ENCODE measurements at regions not wholly inside any gene's neighbourhood (a gene's known extent, or its start where the extent isn't known, plus 50 kb on each side); places are given as distances from the start of the nearest gene placed in this dataset.

GRCh38 chr9:95757439-95757838, 118.1 kb upstream of the ERCC6L2 start:
- no peak for TF ChIP-seq CTCF (IDR thresholded peaks at IDR 0.05; ENCODE audit: low read depth, low read length, missing control alignments)
- no peak overlapping the region for H3K4me3 ChIP-seq (ENCODE audit: low read depth, low read length)
- in situ Hi-C loops (cut with HindIII; ENCODE audit: low sequenced_read_pairs): no loop called here
- DNase-seq (ENCODE audit: low read depth): no peak

GRCh38 chr9:95756986-95757385, 118.5 kb upstream of the ERCC6L2 start:
- DNase-seq (ENCODE audit: low read depth): peak; percentile 78
- in situ Hi-C loops (cut with HindIII; ENCODE audit: low sequenced_read_pairs): no loop called here
- TF ChIP-seq CTCF (IDR thresholded peaks at IDR 0.05; ENCODE audit: low read depth, low read length, missing control alignments): no peak
- no peak overlapping the region for H3K4me3 ChIP-seq (ENCODE audit: low read depth, low read length)

GRCh38 chr9:95756101-95756500, 119.4 kb upstream of the ERCC6L2 start:
- DNase-seq (ENCODE audit: low read depth): no peak
- no peak overlapping the region for H3K4me3 ChIP-seq (ENCODE audit: low read depth, low read length)
- TF ChIP-seq CTCF (IDR thresholded peaks at IDR 0.05; ENCODE audit: low read depth, low read length, missing control alignments): no peak
- in situ Hi-C loops (cut with HindIII; ENCODE audit: low sequenced_read_pairs): no loop called here

- in situ Hi-C loops (cut with HindIII; ENCODE audit: low sequenced_read_pairs): no loop called here
- no peak for TF ChIP-seq CTCF (IDR thresholded peaks at IDR 0.05; ENCODE audit: low read depth, low read length, missing control alignments)
- no peak overlapping the region for H3K4me3 ChIP-seq (ENCODE audit: low read depth, low read length)
- no peak for DNase-seq (ENCODE audit: low read depth)
Observed at GRCh38 chr9:95755421-95755730, 120.1 kb upstream of the ERCC6L2 start.

GRCh38 chr9:95754533-95755420, 120.7 kb upstream of the ERCC6L2 start:
- DNase-seq (ENCODE audit: low read depth): no peak
- in situ Hi-C loops (cut with HindIII; ENCODE audit: low sequenced_read_pairs): no loop called here
- H3K4me3 ChIP-seq (ENCODE audit: low read depth, low read length): no peak overlapping the region
- no peak for TF ChIP-seq CTCF (IDR thresholded peaks at IDR 0.05; ENCODE audit: low read depth, low read length, missing control alignments)

GRCh38 chr9:95753762-95754465, 121.6 kb upstream of the ERCC6L2 start:
- in situ Hi-C loops (cut with HindIII; ENCODE audit: low sequenced_read_pairs): no loop called here
- TF ChIP-seq CTCF (IDR thresholded peaks at IDR 0.05; ENCODE audit: low read depth, low read length, missing control alignments): no peak
- no peak overlapping the region for H3K4me3 ChIP-seq (ENCODE audit: low read depth, low read length)

More at GRCh38 chr9:95753762-95754465, 121.6 kb upstream of the ERCC6L2 start:
- DNase-seq (ENCODE audit: low read depth): no peak

Measured in astrocyte of the cerebellum (primary cell).